SHP77 treated with DMSO at 0.1 percent for 48 hours (cell line): ENCODE measurements at regions not wholly inside any gene's neighbourhood (a gene's known extent, or its start where the extent isn't known, plus 50 kb on each side); places are given as distances from the start of the nearest gene placed in this dataset.

Experiments used
- DNase-seq: peaks from one replicate; lab custom pipeline; 2025; lab: John Stamatoyannopoulos, UW

GRCh38 chr17:71975331-71975801 is 145.5 kb upstream of the SOX9 start:
- no peak for DNase-seq

DNA sequence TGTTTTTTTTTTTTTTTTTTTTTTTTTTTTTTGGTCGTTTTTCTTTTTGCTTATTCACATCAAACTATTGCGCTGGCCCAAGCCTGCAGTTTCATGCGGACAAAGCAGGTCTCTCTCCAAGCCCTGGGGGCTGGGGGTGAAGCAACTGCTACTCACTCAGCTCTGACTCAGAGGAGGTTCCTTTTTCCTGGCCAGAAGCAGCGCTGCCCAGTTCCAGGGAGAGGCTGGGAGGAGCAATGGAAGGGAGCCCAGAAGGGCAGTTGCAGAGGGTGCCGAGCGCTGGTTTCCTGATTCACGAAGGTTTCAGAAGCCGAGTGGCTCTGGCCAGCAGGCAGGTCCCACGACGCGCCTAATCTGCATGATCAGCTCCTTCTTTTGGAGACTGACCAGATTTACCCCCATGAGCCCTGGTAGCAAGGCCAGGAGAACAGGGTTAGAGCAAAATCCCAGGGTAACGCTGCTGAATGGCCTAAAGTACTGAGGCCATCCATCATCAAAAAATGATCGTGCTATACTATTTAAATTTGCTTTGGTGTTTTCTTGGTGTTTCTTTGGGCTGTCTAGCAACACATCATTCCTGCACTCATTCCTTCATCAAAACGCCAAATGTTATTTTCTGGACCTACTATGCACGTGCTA is 144.7 kb upstream of the SOX9 start:
- DNase-seq: peak; percentile 32

DNA sequence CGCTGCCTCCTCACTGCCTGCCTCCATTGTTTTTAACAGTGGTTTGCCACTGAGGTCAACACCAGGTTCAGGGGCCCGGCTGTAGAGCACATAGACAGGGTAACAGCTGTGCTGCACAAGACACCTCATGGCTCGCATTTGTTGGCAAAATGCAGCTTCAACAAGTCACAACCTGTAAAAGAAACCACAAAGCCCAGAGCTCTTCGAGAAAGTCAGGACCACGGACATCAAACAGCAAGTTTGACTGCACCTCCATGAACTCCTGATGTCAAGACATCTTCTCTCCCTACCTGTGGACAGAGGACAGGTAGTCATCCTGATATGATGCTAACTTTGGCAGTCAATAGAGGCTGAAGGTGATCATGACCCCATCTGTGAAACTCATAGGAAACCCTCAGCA is 142.4 kb upstream of the SOX9 start:
- DNase-seq: no peak

DNA sequence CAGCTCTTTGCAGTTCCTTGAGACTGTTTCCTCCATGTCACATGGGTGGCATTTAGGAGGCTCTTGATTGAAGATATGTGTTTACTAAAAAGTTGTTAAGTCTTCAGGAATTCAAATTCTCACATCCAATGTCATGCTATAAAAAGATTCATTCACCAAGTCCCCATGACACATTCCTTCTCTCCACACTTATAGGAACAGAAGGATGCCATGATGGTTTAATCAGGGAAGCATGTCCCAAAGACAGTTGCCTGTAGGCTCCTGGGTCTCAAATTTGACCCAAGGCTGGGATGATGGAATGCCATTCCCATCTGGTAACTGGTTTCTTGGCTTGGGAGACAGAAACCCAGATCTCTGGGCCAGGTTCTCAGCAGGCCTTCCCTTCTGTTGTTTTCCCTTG is 140.6 kb upstream of the SOX9 start:
- DNase-seq: no peak

GRCh38 chr17:71983828-71984227 is 137.0 kb upstream of the SOX9 start:
- DNase-seq: no peak

DNA sequence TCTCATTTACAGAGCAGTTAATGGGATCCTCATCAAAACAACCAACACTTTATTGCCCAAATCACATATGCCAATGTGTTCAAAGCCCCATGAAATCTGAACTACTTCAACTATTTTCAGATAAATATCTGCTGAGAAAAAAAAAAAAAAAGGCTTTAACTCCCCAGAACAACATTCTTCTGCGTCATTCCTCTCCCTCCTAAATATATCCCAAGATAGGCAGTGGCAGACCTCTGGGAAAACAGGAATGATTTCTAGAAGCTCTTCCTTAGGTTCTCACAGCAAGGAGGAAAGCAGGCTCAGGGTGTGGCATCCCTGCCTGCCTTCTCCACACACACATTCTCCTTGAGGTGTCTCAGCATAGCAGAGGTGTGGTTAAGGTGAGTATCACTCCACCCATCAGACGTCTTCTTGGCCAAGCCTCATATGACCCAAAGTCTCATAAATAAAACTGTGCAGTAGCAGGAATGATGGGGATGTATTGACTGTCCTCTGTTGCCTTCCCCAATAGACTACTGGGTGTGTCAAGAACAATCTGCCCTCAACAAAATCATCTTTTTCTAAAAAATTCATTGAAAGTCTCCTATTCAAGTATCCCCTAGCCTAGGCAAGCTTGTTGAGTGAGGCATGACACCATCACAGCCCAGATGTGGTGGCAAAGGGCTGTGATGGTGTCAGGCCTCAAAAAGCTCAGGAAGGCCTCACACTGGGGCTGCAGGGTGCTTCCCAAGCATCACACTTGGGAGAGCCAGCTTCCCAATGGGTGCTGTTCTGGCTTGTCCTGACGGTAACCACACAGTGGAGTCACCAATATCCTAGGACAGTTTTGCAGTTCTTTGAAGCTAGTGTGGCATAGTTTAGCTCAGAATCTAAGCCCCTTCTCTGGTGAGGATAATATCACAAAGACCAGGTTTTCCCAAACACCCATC is 135.4 kb upstream of the SOX9 start:
- DNase-seq: no peak

GRCh38 chr17:71986886-71987285 is 133.9 kb upstream of the SOX9 start:
- no peak for DNase-seq

GRCh38 chr17:71987634-71988033 is 133.2 kb upstream of the SOX9 start:
- no peak for DNase-seq

- no peak for DNase-seq
Measured at GRCh38 chr17:71989117-71989516, 131.7 kb upstream of the SOX9 start.

GRCh38 chr17:71993363-71993762 is 127.5 kb upstream of the SOX9 start:
- no peak for DNase-seq

DNA sequence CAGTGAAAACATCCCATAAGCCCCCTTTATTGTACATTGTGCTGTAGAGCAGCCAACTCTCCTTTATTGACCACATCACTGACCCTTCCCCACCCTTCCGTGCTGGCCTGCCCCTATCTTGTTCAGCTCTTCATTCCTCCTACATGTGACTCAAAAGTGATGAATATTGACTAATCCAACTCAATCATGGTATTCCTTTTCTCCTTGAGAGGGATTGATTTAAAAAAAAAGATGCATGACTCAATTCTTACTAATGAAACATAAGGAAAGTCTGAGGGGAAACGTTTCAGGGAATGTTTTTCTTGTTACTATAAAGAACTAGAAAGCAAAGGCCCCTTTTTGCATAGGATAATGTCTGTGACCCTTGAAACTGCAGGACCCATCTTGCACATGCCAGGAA is 125.2 kb upstream of the SOX9 start:
- no peak for DNase-seq

DNA sequence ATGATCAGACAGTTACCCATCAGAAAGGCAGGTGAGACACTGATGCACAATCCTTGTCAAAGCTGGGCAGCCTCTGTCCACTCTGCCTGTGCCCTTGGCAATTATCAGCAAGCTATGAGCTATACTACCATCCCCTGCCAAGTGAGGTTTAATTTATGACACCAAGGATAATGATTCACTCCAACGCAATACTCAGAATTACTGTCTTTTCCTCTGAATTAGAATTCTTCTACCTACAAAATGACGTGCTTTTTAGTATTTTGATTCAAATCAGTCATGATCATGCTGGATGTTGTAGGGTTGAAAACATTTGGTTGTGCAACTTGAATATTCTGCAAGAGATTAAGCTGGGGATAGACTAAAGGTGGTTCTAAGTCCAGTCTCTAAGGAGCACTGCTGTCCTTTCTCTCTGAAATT is 116.8 kb upstream of the SOX9 start:
- no peak for DNase-seq

DNA sequence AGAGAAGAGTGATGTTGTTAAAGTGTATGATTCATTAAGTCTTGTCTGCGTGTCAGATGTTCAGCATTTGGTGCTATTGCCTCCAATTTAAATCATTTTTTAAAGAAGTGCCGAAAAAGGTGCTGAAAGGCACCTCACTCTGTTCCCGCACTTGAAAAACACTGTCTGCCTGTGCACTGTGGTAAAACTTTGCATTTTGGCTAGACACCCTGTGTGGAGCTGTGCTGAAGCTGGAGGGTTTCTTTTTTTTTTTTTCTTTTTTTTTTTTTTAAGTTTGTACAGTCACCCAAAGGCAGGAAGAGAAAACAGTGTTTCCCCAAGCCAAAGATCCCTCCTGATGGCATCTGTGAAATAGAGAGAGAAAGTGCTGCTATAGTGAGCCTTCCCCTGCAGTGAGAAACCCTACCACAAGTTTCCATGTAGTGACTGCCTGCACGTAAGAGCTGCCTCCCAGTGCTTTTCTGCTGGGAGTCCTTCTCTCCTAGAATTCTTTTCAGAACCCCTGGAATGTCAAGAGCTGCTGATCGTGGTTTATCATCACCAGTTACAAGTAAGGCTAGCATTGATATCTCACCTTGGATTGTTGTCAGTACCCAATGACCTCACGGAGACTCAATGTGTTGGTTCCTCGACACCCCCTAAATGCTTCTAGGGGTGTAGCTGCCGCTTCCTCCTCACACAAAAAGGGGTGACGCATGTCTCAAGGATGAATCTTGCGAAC is 116.0 kb upstream of the SOX9 start:
- DNase-seq: no peak

- DNase-seq: no peak
Measured at GRCh38 chr17:72005332-72006163, 115.3 kb upstream of the SOX9 start.

DNA sequence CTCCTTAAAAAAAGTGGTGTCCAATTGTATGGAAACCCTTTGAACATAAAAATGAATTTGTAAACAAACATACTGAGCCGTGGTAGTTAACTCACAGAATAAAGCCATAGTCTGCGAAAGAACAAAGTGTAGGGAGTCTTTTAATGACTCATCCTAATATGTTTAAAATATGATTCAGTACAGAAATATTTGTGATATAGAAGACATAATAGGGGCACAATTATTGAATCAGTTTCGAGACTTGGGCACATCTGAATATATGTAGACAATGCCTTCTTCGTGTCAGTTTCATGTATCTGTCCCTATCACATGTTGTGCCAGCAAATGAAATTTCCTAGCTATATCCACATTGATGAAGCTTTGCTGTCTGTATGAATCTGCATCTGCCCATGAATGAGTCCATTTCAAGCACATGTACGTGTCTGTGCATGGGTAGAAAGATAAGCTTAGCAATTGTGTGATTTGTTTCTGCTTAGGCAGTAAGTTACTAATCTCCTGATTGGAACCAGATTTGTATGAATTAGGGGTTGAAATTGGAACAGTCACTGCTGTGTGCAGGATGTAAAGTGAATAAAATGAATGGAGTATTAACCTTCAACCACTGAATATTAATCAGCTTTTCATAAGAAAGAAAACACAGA is 112.5 kb upstream of the SOX9 start:
- DNase-seq: no peak

- DNase-seq: no peak
Measured at GRCh38 chr17:72011561-72011960, 109.3 kb upstream of the SOX9 start.

- no peak for DNase-seq
Measured at GRCh38 chr17:72021417-72022041, 99.3 kb upstream of the SOX9 start.

DNA sequence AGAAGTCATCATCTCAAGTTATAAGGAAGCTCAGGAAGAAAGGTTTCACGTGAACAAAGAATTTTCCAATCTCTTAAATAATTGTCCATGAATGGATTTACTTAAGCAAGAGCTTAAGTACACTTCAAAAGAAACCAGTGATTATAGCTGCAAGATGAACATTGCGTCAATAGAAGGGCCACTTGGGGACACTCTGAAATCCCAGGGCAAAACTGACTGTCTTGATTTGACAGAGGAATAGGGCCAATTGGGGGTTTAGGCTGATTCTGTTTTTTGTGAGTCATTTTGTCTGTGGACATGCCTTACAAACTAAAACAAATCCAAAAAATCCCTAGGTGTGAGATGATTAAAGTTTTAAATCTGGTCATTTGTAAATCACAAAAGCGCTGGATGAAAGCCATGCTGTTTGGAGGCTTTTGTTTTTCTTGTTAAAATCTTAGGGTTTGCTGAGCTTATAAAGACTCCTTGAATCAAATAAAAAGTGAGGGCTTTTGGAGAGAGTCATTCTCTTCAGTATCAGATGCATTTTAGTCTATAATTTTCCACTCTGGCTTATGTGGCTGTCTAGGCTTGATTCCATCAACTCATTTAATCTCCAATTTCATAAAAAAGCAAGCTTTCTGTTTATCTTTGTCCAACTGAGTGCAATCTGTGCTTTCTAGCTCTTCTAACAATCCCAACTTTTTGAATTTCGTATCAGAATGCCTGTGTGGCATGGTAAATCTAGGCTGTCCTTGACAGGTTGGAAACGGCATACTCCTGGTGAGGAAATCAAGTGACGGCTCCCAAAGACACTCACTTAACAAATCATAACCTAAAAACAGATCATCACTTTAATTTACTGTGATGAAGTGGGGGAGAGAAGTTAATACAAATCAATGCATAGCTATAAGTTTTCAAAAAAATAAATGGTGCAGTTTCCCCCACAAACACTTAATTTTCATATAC is 98.2 kb upstream of the SOX9 start:
- no peak for DNase-seq

GRCh38 chr17:72024457-72024856 is 96.4 kb upstream of the SOX9 start:
- no peak for DNase-seq

DNA sequence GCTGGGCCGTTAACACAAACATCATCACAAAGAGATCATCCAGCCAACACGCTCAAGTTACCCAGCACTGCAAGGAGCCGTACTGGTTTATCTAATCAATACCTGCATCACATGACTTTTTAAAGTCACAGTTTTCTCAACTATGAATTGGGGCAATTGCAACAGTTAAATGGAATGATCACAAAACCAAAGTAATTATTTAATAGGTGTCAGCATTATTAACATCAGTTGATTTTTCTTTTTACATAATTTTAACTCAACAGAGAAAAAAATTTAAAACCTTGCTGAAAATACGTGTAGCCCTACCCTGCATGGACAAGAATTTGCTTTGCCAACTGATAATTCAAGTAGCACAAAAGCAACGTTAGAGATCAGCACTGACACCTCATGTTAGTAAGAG is 95.7 kb upstream of the SOX9 start:
- DNase-seq: no peak
